Gastrocnemius medialis (tissue), 4 donors: ENCODE measurements at regions not wholly inside any gene's neighbourhood (a gene's known extent, or its start where the extent isn't known, plus 50 kb on each side); places are given as distances from the start of the nearest gene placed in this dataset.

Experiments used
- ATAC-seq, 2 donors: fragments of 150-250 bp; one replicate each; pipeline ENCODE4 v1.9.1; 2016
- DNase-seq, 2 donors: peaks; one replicate each; pipeline ENCODE4 v3.0.0-alpha.2; 2019
- H3K27ac ChIP-seq, 4 donors: fragments of 200-600 bp; sonication (generic); 1 replicate in 1 of 4; 2 replicates in 3 of 4; pipeline ENCODE4 v1.5.1; 2016 to 2018; ENCODE audit warnings: mild to moderate bottlenecking in 2 of 4, moderate library complexity in 1 of 4
- H3K27me3 ChIP-seq, 3 donors: fragments of 200-600 bp; sonication (generic) in 2 of 3; 1 replicate in 1 of 3; 2 replicates in 2 of 3; pipeline versions ENCODE4 v1.5.1 to v1.6.0; 2016 to 2019; ENCODE audit warnings: mild to moderate bottlenecking in 1 of 3, moderate library complexity in 1 of 3
- H3K36me3 ChIP-seq, 2 donors: fragments of 200-600 bp; sonication (generic) in 1 of 2; one replicate each; pipeline ENCODE4 v1.5.1; 2017 to 2018
- H3K4me1 ChIP-seq, 2 donors: fragments of 200-600 bp; sonication (generic) in 1 of 2; one replicate each; pipeline ENCODE4 v1.5.1; 2016 to 2017; ENCODE audit warnings: mild to moderate bottlenecking in 2 of 2
- H3K4me3 ChIP-seq, 4 donors: fragments of 200-600 bp; sonication (generic) in 3 of 4; 1 replicate in 1 of 4; 2 replicates in 3 of 4; pipeline ENCODE4 v1.5.1; 2016 to 2019; ENCODE audit warnings: mild to moderate bottlenecking in 2 of 4
- H3K9me3 ChIP-seq, 3 donors: fragments of 200-600 bp; sonication (generic) in 2 of 3; 1 replicate in 1 of 3; 2 replicates in 2 of 3; pipeline ENCODE4 v1.5.1; 2016 to 2019
- POLR2A ChIP-seq, 2 donors: fragments of 450-650 bp; IDR thresholded peaks; one replicate each; pipeline ENCODE4 v1.6.1; 2017; ENCODE audit warnings: antibody characterized with exemption in 2 of 2, mild to moderate bottlenecking in 2 of 2, moderate library complexity in 2 of 2
- in situ Hi-C, 4 donors: fragments of 200-750 bp; cut with MboI; loops; one replicate each; pipeline versions ENCODE4 v1.15.0 to v1.8.0; 2017; ENCODE audit warnings: low sequenced_read_pairs in 4 of 4
- intact Hi-C: fragments of 100-400 bp; cut with DNase I; formaldehyde crosslinking; loops from one replicate; pipeline ENCODE4 v1.15.1; 2023; ENCODE audit warnings: low total_unique reads
- TF ChIP-seq, protein P1 (sequence below), 5 experiments: fragments of 450-650 bp in 3 of 5; fragments of 200-600 bp in 2 of 5; sonication (generic) in 2 of 5; IDR thresholded peaks in 4 of 5; conservative IDR thresholded peaks in 1 of 5; 1 replicate in 4 of 5; 2 replicates in 1 of 5; pipeline ENCODE4 v1.5.1; 2016 to 2019; ENCODE audit warnings: antibody characterized with exemption in 5 of 5, mild to moderate bottlenecking in 3 of 5, moderate library complexity in 3 of 5

DNA sequence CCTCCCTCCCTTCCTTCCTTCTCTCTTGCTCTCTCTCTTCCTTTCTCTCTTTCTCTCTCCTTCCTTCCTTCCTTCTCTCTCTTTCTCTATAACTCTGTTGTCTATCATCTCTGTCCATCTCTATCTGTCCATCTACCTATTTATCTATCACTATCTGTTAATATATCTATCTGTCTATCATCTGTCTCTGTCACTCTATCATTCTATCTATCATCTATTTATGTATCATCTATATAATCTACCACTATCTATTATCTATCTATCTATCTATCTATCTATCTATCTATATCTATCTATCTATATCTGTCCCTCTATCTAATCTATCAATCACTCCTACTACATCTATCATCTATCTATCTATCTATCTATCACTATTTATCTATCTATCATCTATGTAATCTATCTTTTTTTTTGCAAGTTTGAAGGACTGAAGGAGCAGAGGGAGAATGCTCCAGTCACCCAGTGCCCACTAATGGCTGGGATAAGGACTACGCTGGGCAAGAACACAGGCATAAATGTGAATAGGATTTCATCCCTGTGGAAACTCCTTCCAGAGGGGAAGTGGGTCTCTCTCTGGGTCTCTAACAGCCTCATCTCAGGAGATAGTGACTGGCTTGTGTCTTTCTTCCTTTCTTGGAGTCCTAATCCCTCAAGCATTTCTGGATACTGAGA, 427.0 kb downstream of the LPIN1 start:
- in situ Hi-C loops (no loop called here), intact Hi-C loops (loop anchor here (10.0 kb wide), 1 partner anchor 541 kb away; the partner anchor contains the start of gene TRIB2)
- no peak for ATAC-seq
- DNase-seq, result no peak
- Histone ChIP-seq H3K27me3 (no peaks in the 10 kb centered on the region), H3K4me1 (peaks cover 30 to 33% of the 10 kb centered on the region in 2 donors), H3K27ac (no peak overlapping the region), H3K36me3 (no peaks in the 10 kb centered on the region), H3K4me3 (no peak overlapping the region), H3K9me3 (no peaks in the 10 kb centered on the region)
- TF ChIP-seq, protein P1, sequence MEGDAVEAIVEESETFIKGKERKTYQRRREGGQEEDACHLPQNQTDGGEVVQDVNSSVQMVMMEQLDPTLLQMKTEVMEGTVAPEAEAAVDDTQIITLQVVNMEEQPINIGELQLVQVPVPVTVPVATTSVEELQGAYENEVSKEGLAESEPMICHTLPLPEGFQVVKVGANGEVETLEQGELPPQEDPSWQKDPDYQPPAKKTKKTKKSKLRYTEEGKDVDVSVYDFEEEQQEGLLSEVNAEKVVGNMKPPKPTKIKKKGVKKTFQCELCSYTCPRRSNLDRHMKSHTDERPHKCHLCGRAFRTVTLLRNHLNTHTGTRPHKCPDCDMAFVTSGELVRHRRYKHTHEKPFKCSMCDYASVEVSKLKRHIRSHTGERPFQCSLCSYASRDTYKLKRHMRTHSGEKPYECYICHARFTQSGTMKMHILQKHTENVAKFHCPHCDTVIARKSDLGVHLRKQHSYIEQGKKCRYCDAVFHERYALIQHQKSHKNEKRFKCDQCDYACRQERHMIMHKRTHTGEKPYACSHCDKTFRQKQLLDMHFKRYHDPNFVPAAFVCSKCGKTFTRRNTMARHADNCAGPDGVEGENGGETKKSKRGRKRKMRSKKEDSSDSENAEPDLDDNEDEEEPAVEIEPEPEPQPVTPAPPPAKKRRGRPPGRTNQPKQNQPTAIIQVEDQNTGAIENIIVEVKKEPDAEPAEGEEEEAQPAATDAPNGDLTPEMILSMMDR (IDR thresholded peaks at IDR 0.05 in 4 of 5, conservative IDR thresholded peaks at IDR 0.05 in 1 of 5), result no peak
- TF ChIP-seq POLR2A (IDR thresholded peaks at IDR 0.05), result no peak

DNA sequence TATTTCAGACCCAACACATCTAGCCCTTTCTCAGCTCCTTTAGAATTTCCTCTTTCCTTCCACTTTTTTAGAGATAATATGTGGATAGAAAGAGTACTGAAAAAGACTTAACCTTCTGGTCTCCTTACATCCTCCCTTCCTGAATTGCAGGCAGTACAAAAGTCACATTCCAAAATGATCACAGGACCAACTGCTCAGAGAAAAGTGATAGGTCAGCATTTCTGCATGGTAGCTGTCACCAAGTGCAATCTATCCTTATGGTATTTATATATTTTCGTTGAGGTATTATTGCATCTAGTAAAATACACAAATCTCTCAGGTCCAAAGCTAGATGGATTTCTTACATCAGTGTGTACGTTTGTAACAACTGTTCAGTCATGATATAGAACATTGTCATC, 427.5 kb downstream of the LPIN1 start:
- ATAC-seq (no peak), DNase-seq (no peak)
- in situ Hi-C loops, result no loop called here
- Histone ChIP-seq H3K4me3 (no peak overlapping the region), H3K27me3 (no peaks in the 10 kb centered on the region), H3K36me3 (no peaks in the 10 kb centered on the region), H3K4me1 (peaks cover 27 to 30% of the 10 kb centered on the region in 2 donors), H3K27ac (no peak overlapping the region), H3K9me3 (no peaks in the 10 kb centered on the region)
- intact Hi-C loops, result loop anchor here (10.0 kb wide), 1 partner anchor 541 kb away; the partner anchor contains the start of gene TRIB2
- no peak for TF ChIP-seq POLR2A (IDR thresholded peaks at IDR 0.05)

DNA sequence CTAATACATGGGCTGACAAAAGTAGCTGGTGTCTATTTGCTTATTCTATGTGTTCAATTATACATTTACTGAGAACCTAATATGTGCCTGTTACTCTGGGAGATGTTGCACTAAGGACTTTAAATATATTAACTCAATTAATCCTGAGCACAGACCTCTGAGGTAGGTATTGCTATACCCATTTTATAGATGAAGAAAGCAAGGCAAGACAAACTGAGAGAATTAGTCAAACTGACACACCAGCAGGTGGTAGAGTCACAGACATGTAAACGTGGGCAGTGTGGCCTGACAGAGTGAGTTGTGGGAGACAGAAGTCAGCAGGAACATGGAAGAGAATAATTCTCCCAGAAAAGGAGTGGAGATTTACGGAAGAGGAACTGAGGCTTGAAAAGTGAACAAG, 428.9 kb downstream of the LPIN1 start:
- TF ChIP-seq, protein P1 (IDR thresholded peaks at IDR 0.05 in 4 of 5, conservative IDR thresholded peaks at IDR 0.05 in 1 of 5), result no peak
- TF ChIP-seq POLR2A (IDR thresholded peaks at IDR 0.05), result no peak
- intact Hi-C loops, result loop anchor here (5.0 to 10.0 kb wide), 2 partner anchors 282 to 539 kb away; partner anchors contain the start of gene TRIB2
- H3K27ac ChIP-seq, result no peak overlapping the region
- no peaks in the 10 kb centered on the region for H3K9me3 ChIP-seq
- no peak for DNase-seq
- no peaks in the 10 kb centered on the region for H3K36me3 ChIP-seq
- H3K27me3 ChIP-seq, result no peaks in the 10 kb centered on the region
- no peak overlapping the region for H3K4me3 ChIP-seq
- in situ Hi-C loops, result no loop called here
- H3K4me1 ChIP-seq, result peaks cover 16% of the 10 kb centered on the region in 2 donors
- no peak for ATAC-seq

DNA sequence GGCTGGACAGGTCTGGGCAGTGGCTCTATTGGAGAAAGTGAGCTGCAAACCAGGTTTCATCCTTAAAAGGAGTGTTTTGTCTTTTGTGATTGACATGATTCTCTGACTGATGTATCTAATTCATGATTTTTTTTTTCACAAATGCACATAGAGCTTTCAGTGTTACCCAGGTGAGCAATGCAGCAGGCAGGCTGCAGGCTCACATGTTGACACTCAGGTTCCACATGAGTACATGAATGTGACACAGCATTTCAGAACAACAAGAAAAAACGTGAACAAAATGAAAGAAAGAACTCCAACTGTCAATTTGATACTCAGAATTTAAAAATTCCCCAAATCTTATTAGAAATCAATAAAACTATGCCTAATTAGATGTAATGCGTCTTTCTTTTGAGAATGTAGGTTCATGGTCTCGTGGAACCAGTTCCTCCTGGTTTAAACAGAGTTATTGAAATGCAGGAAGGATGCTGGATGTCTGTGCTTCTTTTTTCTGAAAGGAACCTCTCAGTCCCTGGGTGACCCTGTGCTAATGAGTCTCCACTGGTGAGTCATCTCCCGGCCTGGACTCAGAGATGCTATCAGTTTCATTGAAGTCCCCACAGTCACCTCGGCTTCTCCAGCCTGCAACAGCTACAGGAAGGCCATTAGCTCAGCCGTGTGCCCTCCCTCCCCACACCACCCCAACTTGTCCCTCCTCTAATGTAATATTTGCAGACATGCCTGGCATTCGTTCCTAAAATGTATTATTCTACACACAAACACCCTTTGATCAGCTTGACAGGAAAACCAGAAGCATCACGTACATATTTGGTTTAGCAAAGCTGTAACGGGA, 430.4 kb downstream of the LPIN1 start:
- Histone ChIP-seq H3K4me3 (no peak overlapping the region), H3K27ac (peak overlapping the region in 3 of 4 donors; percentile 12 to 43 (median 41)), H3K36me3 (no peaks in the 10 kb centered on the region), H3K4me1 (peaks cover 15 to 16% of the 10 kb centered on the region in 2 donors), H3K9me3 (no peaks in the 10 kb centered on the region), H3K27me3 (no peaks in the 10 kb centered on the region)
- intact Hi-C loops (loop anchor here (5.0 to 10.0 kb wide), 2 partner anchors 280 to 538 kb away; partner anchors contain the start of gene TRIB2), in situ Hi-C loops (no loop called here)
- no peak for TF ChIP-seq POLR2A (IDR thresholded peaks at IDR 0.05)
- TF ChIP-seq, protein P1 (IDR thresholded peaks at IDR 0.05 in 4 of 5, conservative IDR thresholded peaks at IDR 0.05 in 1 of 5), result no peak
- ATAC-seq, result peak; percentile 89 to 93
- DNase-seq, result peak; percentile 24 to 59
